Tibial nerve (tissue), 4 donors: ENCODE measurements at regions not wholly inside any gene's neighbourhood (a gene's known extent, or its start where the extent isn't known, plus 50 kb on each side); places are given as distances from the start of the nearest gene placed in this dataset.

Source experiments
- DNase-seq, 2 donors: peaks; one replicate each; pipeline ENCODE4 v3.0.0-alpha.2; 2019; ENCODE audit warnings: low spot score in 2 of 2
- H3K27ac ChIP-seq, 4 donors: fragments of 200-600 bp; sonication (generic) in 3 of 4; one replicate each; pipeline ENCODE4 v1.5.1; 2017 to 2019; ENCODE audit warnings: mild to moderate bottlenecking in 1 of 4
- H3K27me3 ChIP-seq, 2 donors: fragments of 200-600 bp; sonication (generic) in 1 of 2; one replicate each; pipeline versions ENCODE4 v1.5.1 to v1.6.0; 2017 to 2019
- H3K36me3 ChIP-seq, 3 donors: fragments of 200-600 bp; sonication (generic); one replicate each; pipeline ENCODE4 v1.5.1; 2018 to 2019
- H3K4me1 ChIP-seq, 4 donors: fragments of 200-600 bp; sonication (generic) in 3 of 4; one replicate each; pipeline ENCODE4 v1.5.1; 2017 to 2019
- H3K4me3 ChIP-seq, 4 donors: fragments of 200-600 bp; sonication (generic) in 3 of 4; one replicate each; pipeline ENCODE4 v1.5.1; 2017 to 2019; ENCODE audit warnings: mild to moderate bottlenecking in 1 of 4, moderate library complexity in 1 of 4
- H3K9me3 ChIP-seq, 4 donors: fragments of 200-600 bp; sonication (generic) in 3 of 4; one replicate each; pipeline ENCODE4 v1.5.1; 2017 to 2019
- EP300 ChIP-seq, 2 donors: sonication (generic); formaldehyde crosslinking; IDR thresholded peaks; one replicate each; pipeline ENCODE4 v1.6.1; 2017; ENCODE audit warnings: antibody characterized with exemption in 2 of 2, mild to moderate bottlenecking in 1 of 2
- POLR2A ChIP-seq, 2 donors: fragments of 450-650 bp; IDR thresholded peaks; one replicate each; pipeline ENCODE4 v1.6.1; 2017; ENCODE audit warnings: antibody characterized with exemption in 2 of 2, mild to moderate bottlenecking in 2 of 2, moderate library complexity in 2 of 2
- WGBS, 2 donors: methylation state at CpG; one replicate each; pipeline ENCODE4 v1.1.5; 2018; 5-methylcytosine and 5-hydroxymethylcytosine counted together
- TF ChIP-seq, protein P1 (sequence below), 5 experiments: fragments of 200-600 bp in 3 of 5; fragments of 450-650 bp in 2 of 5; sonication (generic) in 3 of 5; IDR thresholded peaks; one replicate each; pipeline ENCODE4 v1.5.1; 2016 to 2019; ENCODE audit warnings: antibody characterized with exemption in 5 of 5, mild to moderate bottlenecking in 3 of 5, moderate library complexity in 2 of 5

DNA sequence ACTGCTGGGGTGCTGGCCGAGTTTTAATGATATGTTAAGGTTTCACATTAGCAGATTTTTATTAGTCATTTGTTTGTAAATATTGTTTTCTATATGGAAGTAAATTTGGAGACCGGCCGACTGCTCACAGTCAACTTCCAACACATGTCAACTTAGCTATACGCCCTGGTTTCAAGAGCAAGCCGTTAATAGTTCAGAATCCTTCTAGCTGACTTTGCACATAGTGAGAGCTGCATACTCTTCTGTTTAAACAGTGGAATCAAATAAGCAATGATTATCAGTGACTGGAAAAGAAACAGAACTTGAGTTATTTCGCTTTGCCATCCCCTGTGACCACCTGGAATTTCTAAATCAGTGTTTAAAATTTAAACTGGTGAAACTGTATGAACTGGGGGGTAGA lies 109.9 kb downstream of the PFKFB3 start:
- WGBS, 2 donors: 80 to 82% methylated on average over 6 of the region's 6 CpGs
- no peaks in the 10 kb centered on the region for H3K27me3 ChIP-seq
- no peak for DNase-seq
- TF ChIP-seq, protein P1, sequence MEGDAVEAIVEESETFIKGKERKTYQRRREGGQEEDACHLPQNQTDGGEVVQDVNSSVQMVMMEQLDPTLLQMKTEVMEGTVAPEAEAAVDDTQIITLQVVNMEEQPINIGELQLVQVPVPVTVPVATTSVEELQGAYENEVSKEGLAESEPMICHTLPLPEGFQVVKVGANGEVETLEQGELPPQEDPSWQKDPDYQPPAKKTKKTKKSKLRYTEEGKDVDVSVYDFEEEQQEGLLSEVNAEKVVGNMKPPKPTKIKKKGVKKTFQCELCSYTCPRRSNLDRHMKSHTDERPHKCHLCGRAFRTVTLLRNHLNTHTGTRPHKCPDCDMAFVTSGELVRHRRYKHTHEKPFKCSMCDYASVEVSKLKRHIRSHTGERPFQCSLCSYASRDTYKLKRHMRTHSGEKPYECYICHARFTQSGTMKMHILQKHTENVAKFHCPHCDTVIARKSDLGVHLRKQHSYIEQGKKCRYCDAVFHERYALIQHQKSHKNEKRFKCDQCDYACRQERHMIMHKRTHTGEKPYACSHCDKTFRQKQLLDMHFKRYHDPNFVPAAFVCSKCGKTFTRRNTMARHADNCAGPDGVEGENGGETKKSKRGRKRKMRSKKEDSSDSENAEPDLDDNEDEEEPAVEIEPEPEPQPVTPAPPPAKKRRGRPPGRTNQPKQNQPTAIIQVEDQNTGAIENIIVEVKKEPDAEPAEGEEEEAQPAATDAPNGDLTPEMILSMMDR (IDR thresholded peaks at IDR 0.05): no peak
- TF ChIP-seq POLR2A (IDR thresholded peaks at IDR 0.05): no peak
- TF ChIP-seq EP300 (IDR thresholded peaks at IDR 0.05): no peak
- H3K9me3 ChIP-seq: no peaks in the 10 kb centered on the region
- H3K4me1 ChIP-seq: no peaks in the 10 kb centered on the region
- H3K36me3 ChIP-seq: no peaks in the 10 kb centered on the region
- no peak overlapping the region for H3K27ac ChIP-seq
- H3K4me3 ChIP-seq: no peak overlapping the region

DNA sequence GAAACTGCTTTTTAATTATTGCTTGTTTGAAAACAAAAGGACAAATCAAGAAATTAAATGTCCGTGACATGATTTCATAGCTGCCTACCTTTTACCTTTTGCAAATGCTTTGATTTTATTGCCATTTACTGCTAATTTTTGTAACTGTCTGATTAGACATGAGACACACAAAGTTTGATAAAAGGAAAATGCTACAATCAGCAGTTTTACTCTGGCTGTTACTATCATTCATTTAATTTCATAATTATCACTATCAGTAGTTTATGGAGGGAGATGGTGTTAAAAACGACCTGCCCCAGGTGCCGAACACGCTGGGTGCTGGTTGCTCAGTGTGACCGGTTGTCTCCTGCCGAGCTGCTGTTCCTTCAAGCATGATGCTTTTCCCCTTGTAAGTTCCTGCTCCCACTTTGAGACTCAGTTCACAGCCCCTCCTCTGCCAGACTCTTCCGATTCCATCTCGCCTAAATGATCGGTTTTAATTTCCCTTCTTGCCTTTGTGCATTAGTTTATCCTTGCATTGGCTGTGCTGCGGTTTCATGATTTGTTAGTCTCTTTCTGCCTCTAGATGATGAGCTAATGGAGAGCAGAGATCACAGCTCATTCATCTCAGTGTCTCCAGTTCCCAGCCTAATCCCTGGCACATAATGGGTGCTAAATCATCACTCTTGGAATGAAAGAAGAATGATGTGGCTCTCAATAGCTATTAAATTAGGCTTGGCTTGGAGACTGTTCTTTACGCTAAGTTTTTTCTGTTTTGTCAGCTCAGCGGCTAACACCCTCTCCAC lies 110.6 kb downstream of the PFKFB3 start:
- H3K4me3 ChIP-seq: no peak overlapping the region
- no peak for DNase-seq
- no peaks in the 10 kb centered on the region for H3K27me3 ChIP-seq
- H3K4me1 ChIP-seq: no peaks in the 10 kb centered on the region
- no peak overlapping the region for H3K27ac ChIP-seq
- TF ChIP-seq, protein P1 (IDR thresholded peaks at IDR 0.05): no peak
- TF ChIP-seq POLR2A (IDR thresholded peaks at IDR 0.05) (no peak), EP300 (IDR thresholded peaks at IDR 0.05) (no peak)
- no peaks in the 10 kb centered on the region for H3K36me3 ChIP-seq
- WGBS, 2 donors: 77 to 87% methylated on average over 12 of the region's 12 CpGs
- H3K9me3 ChIP-seq: no peaks in the 10 kb centered on the region

DNA sequence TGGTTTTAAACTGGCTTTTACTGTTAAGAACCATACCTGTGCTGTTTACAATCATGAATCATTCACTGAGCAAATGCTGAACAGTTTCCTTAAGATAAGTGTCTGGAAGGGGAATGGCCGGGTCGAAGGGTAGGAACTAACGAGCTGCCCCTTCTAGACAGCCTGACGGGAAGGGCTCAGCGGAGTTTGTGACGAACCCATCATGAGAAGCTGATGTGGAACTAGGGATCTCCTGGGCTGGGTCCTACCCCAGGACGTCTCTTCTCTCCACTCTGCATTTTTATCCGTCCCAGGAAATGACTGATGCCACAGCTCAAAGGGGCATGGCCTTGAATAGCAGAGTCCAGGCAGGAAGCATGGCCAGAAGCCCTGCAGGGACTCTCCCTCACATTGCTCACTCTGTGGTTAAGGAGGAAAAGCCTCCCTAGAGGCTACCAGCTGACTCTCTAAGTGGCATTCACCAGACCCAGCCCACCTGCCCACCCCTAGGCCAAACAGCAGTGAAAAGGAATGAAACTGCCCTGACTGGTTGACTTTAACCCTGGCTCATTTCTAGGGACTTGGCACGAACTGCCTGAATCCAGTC lies 112.0 kb downstream of the PFKFB3 start:
- TF ChIP-seq, protein P1 (IDR thresholded peaks at IDR 0.05): no peak
- TF ChIP-seq POLR2A (IDR thresholded peaks at IDR 0.05): no peak
- no peak for TF ChIP-seq EP300 (IDR thresholded peaks at IDR 0.05)
- WGBS, 2 donors: 65 to 75% methylated on average over 9 of the region's 9 CpGs
- H3K9me3 ChIP-seq: no peaks in the 10 kb centered on the region
- H3K4me1 ChIP-seq: no peaks in the 10 kb centered on the region
- H3K27ac ChIP-seq: no peak overlapping the region
- H3K27me3 ChIP-seq: no peaks in the 10 kb centered on the region
- DNase-seq: no peak
- no peaks in the 10 kb centered on the region for H3K36me3 ChIP-seq
- H3K4me3 ChIP-seq: no peak overlapping the region

DNA sequence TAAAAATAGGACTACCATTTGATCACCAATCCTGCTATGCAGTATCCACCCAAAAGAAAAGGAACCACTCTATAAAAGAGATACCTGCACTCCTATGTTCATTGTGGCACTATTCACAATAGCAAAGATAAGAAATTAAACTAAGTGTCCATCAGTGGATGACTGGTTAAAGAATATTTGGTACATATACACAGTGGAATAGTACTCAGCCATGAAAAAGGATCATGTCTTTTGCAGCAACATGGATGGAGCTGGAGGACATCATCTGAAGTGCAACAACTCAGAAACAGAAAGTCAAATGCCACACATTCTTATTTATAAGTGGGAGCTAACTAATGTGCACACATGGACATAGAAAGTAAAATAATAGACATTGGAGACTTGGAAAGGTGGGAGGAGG lies 116.4 kb downstream of the PFKFB3 start:
- Histone ChIP-seq H3K4me1 (no peaks in the 10 kb centered on the region), H3K4me3 (no peak overlapping the region), H3K9me3 (no peaks in the 10 kb centered on the region), H3K27ac (no peak overlapping the region), H3K27me3 (no peaks in the 10 kb centered on the region), H3K36me3 (no peaks in the 10 kb centered on the region)
- no peak for DNase-seq
- TF ChIP-seq, protein P1 (IDR thresholded peaks at IDR 0.05): no peak
- no peak for TF ChIP-seq EP300 (IDR thresholded peaks at IDR 0.05)
- TF ChIP-seq POLR2A (IDR thresholded peaks at IDR 0.05): no peak

DNA sequence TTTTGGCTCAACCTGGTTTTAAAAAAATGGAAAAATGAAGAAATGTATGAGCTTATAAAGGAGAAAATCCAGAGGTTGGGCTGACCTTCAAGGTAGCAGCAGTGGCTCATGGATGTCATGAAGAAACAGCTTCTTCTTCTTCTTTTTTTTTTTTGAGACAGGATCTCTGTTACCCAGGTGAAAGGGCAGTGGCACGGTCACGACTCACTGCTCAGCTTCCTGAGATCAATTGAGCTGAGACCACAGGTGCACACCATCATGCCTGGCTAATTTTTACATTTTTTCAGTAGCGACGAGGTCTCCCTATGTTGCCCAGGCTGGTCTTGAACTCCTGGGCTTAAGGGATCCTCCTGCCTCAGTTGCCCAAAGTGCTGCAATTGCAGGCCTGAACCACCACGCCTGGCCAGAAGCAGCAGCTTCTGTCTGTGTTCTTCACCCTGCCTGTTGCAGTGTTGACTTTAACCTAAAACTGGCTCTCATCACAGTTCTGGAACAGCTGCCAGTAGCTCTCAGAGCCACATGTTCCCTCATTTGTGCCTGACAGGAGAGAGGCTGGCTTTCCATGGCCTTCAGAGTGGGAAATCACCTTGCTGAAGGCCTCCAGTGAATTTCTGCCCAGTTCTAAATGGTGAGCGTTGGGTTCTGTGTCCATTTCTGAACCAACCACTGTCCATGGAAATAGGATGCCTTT lies 117.7 kb downstream of the PFKFB3 start:
- 90 to 94% methylated on average over 6 of the region's 6 CpGs for WGBS, 2 donors
- no peak overlapping the region for H3K27ac ChIP-seq

More for the DNA sequence above, 117.7 kb downstream of the PFKFB3 start:
- no peak for DNase-seq
- TF ChIP-seq POLR2A (IDR thresholded peaks at IDR 0.05): no peak
- no peak for TF ChIP-seq EP300 (IDR thresholded peaks at IDR 0.05)
- TF ChIP-seq, protein P1 (IDR thresholded peaks at IDR 0.05): no peak
- no peaks in the 10 kb centered on the region for H3K9me3 ChIP-seq
- no peaks in the 10 kb centered on the region for H3K27me3 ChIP-seq
- H3K4me3 ChIP-seq: no peak overlapping the region
- no peaks in the 10 kb centered on the region for H3K36me3 ChIP-seq
- no peaks in the 10 kb centered on the region for H3K4me1 ChIP-seq
